H9 (cell line): ENCODE measurements at regions not wholly inside any gene's neighbourhood (a gene's known extent, or its start where the extent isn't known, plus 50 kb on each side); places are given as distances from the start of the nearest gene placed in this dataset.

ENCODE experiments used
- DNase-seq: peaks from one replicate; pipeline ENCODE4 v3.0.0-alpha.2; 2017
- H2AFZ ChIP-seq: one replicate; pipeline ENCODE4 v1.6.1; 2013; ENCODE audit warnings: mild to moderate bottlenecking, low read length, control low read depth, moderate library complexity
- H2AK5ac ChIP-seq: 2 replicates; pipeline ENCODE4 v1.6.1; 2013; ENCODE audit warnings: low read length, control low read depth, mixed read lengths; ENCODE audit not compliant: insufficient read length
- H2BK120ac ChIP-seq: one replicate; pipeline ENCODE4 v1.6.1; 2013; ENCODE audit warnings: low read depth, mild to moderate bottlenecking, low read length, control low read depth, inconsistent platforms; ENCODE audit not compliant: poor library complexity, severe bottlenecking
- H2BK12ac ChIP-seq: 2 replicates; pipeline ENCODE4 v1.6.1; 2013; ENCODE audit warnings: low read length, control low read depth, mixed read lengths, low read depth; ENCODE audit not compliant: insufficient read length
- H2BK15ac ChIP-seq: 2 replicates; pipeline ENCODE4 v1.6.1; 2013; ENCODE audit warnings: low read depth, low read length, control low read depth
- H2BK20ac ChIP-seq: one replicate; pipeline ENCODE4 v1.6.1; 2013; ENCODE audit warnings: low read depth, mild to moderate bottlenecking, low read length, control low read depth, inconsistent platforms; ENCODE audit not compliant: poor library complexity, severe bottlenecking
- H2BK5ac ChIP-seq: 2 replicates; pipeline ENCODE4 v1.6.1; 2013; ENCODE audit warnings: low read length, control low read depth, mixed read lengths; ENCODE audit not compliant: insufficient read length
- H3K14ac ChIP-seq: 2 replicates; pipeline ENCODE4 v1.6.1; 2013; ENCODE audit warnings: low read length, control low read depth; ENCODE audit not compliant: insufficient read depth
- H3K18ac ChIP-seq: 2 replicates; pipeline ENCODE4 v1.6.1; 2013; ENCODE audit warnings: low read depth, mild to moderate bottlenecking, mixed read lengths, low read length, control low read depth; ENCODE audit not compliant: insufficient read length
- H3K23ac ChIP-seq: 2 replicates; pipeline ENCODE4 v1.6.1; 2013; ENCODE audit warnings: low read length, control low read depth, mixed read lengths, low read depth; ENCODE audit not compliant: insufficient read length
- H3K23me2 ChIP-seq: 2 replicates; pipeline ENCODE4 v1.6.1; 2013; ENCODE audit warnings: low read depth, mild to moderate bottlenecking, mixed read lengths, low read length, control low read depth; ENCODE audit not compliant: insufficient read length, poor library complexity, severe bottlenecking
- H3K27ac ChIP-seq: 2 replicates; pipeline ENCODE4 v1.5.1; 2013; ENCODE audit warnings: low read length, control low read depth, mixed read lengths, low read depth; ENCODE audit not compliant: insufficient read length
- H3K27me3 ChIP-seq: 2 replicates; pipeline ENCODE4 v1.6.1; 2013; ENCODE audit warnings: low read length, control low read depth, inconsistent platforms; ENCODE audit not compliant: insufficient read depth
- H3K4ac ChIP-seq: 2 replicates; pipeline ENCODE4 v1.6.1; 2013; ENCODE audit warnings: low read depth, mild to moderate bottlenecking, control low read depth, inconsistent platforms, low read length, moderate library complexity
- H3K4me1 ChIP-seq: 2 replicates; pipeline ENCODE4 v1.6.1; 2013; ENCODE audit warnings: low read length, control low read depth, inconsistent platforms; ENCODE audit not compliant: insufficient read depth
- H3K4me2 ChIP-seq: 2 replicates; pipeline ENCODE4 v1.6.1; 2013; ENCODE audit warnings: low read length, control low read depth, mixed read lengths; ENCODE audit not compliant: insufficient read length, insufficient read depth
- H3K56ac ChIP-seq: 2 replicates; pipeline ENCODE4 v1.6.1; 2013; ENCODE audit warnings: low read depth, mild to moderate bottlenecking, mixed read lengths, low read length, control low read depth; ENCODE audit not compliant: insufficient read length
- H3K79me1 ChIP-seq: 2 replicates; pipeline ENCODE4 v1.6.1; 2013; ENCODE audit warnings: low read depth, mild to moderate bottlenecking, moderate library complexity, low read length, control low read depth, inconsistent platforms; ENCODE audit not compliant: insufficient read depth, poor library complexity, severe bottlenecking
- H3K79me2 ChIP-seq: 2 replicates; pipeline ENCODE4 v1.6.1; 2013; ENCODE audit warnings: low read length, control low read depth, inconsistent platforms; ENCODE audit not compliant: insufficient read depth
- H3K9ac ChIP-seq: 2 replicates; pipeline ENCODE4 v1.6.1; 2013; ENCODE audit warnings: low read length, control low read depth, mixed read lengths; ENCODE audit not compliant: insufficient read length; ENCODE audit errors: extremely low read depth
- H3K9me3 ChIP-seq: one replicate; pipeline ENCODE4 v1.6.1; 2013; ENCODE audit warnings: low read depth, low read length, inconsistent platforms; ENCODE audit not compliant: control insufficient read depth
- H3T11ph ChIP-seq: one replicate; pipeline ENCODE4 v1.6.1; 2013; ENCODE audit warnings: mild to moderate bottlenecking, low read length, control low read depth, inconsistent platforms
- H4K20me1 ChIP-seq: one replicate; pipeline ENCODE4 v1.6.1; 2013; ENCODE audit not compliant: control insufficient read depth, insufficient read length, insufficient read depth
- H4K5ac ChIP-seq: 2 replicates; pipeline ENCODE4 v1.6.1; 2013; ENCODE audit warnings: low read depth, mild to moderate bottlenecking, mixed read lengths, low read length, control low read depth; ENCODE audit not compliant: insufficient read length
- H4K8ac ChIP-seq: replicated peaks from 2 replicates; pipeline ENCODE4 v1.6.1; 2013; ENCODE audit warnings: low read length, control low read depth, mixed read lengths, low read depth; ENCODE audit not compliant: insufficient read length
- H4K91ac ChIP-seq: 2 replicates; pipeline ENCODE4 v1.6.1; 2013; ENCODE audit warnings: low read depth, mild to moderate bottlenecking, moderate library complexity, mixed read lengths, low read length, control low read depth; ENCODE audit not compliant: insufficient read length
- H3K27ac Mint-ChIP-seq, 3 experiments: 2 replicates in 2 of 3; 3 replicates in 1 of 3; pipeline ENCODE4 v1.8.0; 2020 to 2021; ENCODE audit warnings: mixed read lengths in 3 of 3, mild to moderate bottlenecking in 1 of 3, moderate library complexity in 1 of 3
- H3K27me3 Mint-ChIP-seq: 2 replicates; pipeline ENCODE4 v1.8.0; 2021; ENCODE audit warnings: low read depth, mild to moderate bottlenecking, moderate library complexity, mixed read lengths
- H3K36me3 Mint-ChIP-seq, 3 experiments: 2 replicates in 2 of 3; 3 replicates in 1 of 3; pipeline ENCODE4 v1.8.0; 2020 to 2021; ENCODE audit warnings: low read depth in 3 of 3, mixed read lengths in 3 of 3; ENCODE audit not compliant: insufficient read depth in 1 of 3
- H3K4me1 Mint-ChIP-seq, 2 experiments: 2 replicates each; pipeline ENCODE4 v1.8.0; 2020; ENCODE audit warnings: mixed read lengths in 2 of 2
- H3K4me3 Mint-ChIP-seq, 2 experiments: 2 replicates in 1 of 2; 3 replicates in 1 of 2; pipeline ENCODE4 v1.8.0; 2020 to 2021; ENCODE audit warnings: mild to moderate bottlenecking in 2 of 2, mixed read lengths in 2 of 2, moderate library complexity in 1 of 2
- H3K9me3 Mint-ChIP-seq, 2 experiments: 2 replicates in 1 of 2; 3 replicates in 1 of 2; pipeline ENCODE4 v1.8.0; 2020; ENCODE audit warnings: mild to moderate bottlenecking in 2 of 2, mixed read lengths in 2 of 2, moderate library complexity in 1 of 2
- CTCF ChIP-seq: fragments of 200-600 bp; sonication (generic); conservative IDR thresholded peaks from 3 replicates; pipeline ENCODE4 v1.8.0; 2021; ENCODE audit warnings: antibody characterized with exemption, mild to moderate bottlenecking
- WGBS: extraction: QIAGEN DNeasy Blood & Tissue Kit; methylation state at CpG from one replicate; pipeline ENCODE4 v1.1.7; 2013; ENCODE audit warnings: missing lambda C conversion rate, low lambda C conversion rate, mixed read lengths; ENCODE audit not compliant: insufficient read length; ENCODE audit errors: extremely low coverage; 5-methylcytosine and 5-hydroxymethylcytosine counted together

GRCh38 chr4:11532138-11532537 lies 103.4 kb upstream of the HS3ST1 start:
- DNase-seq, result no peak
- no peak overlapping the region for H3T11ph ChIP-seq
- H3K4me1 ChIP-seq, result no peaks in the 10 kb centered on the region
- H3K4me2 ChIP-seq, result no peak overlapping the region
- H4K5ac ChIP-seq, result no peak overlapping the region
- no peak overlapping the region for H4K91ac ChIP-seq
- H3K27ac ChIP-seq, result no peak overlapping the region
- no peak overlapping the region for H2BK5ac ChIP-seq
- Mint-ChIP-seq H3K27me3 (no peaks in the 10 kb centered on the region), H3K27ac (no peak overlapping the region), H3K36me3 (peaks cover 0 to 8% (median 1%) of the 10 kb centered on the region in 3 experiments; a peak in 3 of 7 replicates), H3K4me3 (no peak overlapping the region), H3K9me3 (peaks cover 8 to 9% of the 10 kb centered on the region in 2 experiments), H3K4me1 (peaks cover 5 to 8% of the 10 kb centered on the region in 2 experiments)
- TF ChIP-seq CTCF, result no peak
- WGBS, result no CpG with 5 or more reads among the region's 2 CpGs
- no peak overlapping the region for H4K8ac ChIP-seq
- no peaks in the 10 kb centered on the region for H4K20me1 ChIP-seq
- no peak overlapping the region for H3K56ac ChIP-seq
- H2AK5ac ChIP-seq, result no peak overlapping the region
- H3K18ac ChIP-seq, result no peak overlapping the region
- H3K9ac ChIP-seq, result no peak overlapping the region
- H3K4ac ChIP-seq, result no peak overlapping the region
- H3K27me3 ChIP-seq, result no peaks in the 10 kb centered on the region
- no peak overlapping the region for H2BK15ac ChIP-seq
- no peaks in the 10 kb centered on the region for H3K9me3 ChIP-seq
- no peak overlapping the region for H3K23ac ChIP-seq
- H3K79me2 ChIP-seq, result no peaks in the 10 kb centered on the region
- no peaks in the 10 kb centered on the region for H3K79me1 ChIP-seq
- H2BK20ac ChIP-seq, result no peak overlapping the region
- H3K23me2 ChIP-seq, result no peaks in the 10 kb centered on the region
- H2BK120ac ChIP-seq, result no peak overlapping the region
- H2AFZ ChIP-seq, result no peak overlapping the region
- no peak overlapping the region for H3K14ac ChIP-seq
- H2BK12ac ChIP-seq, result no peak overlapping the region
